ENCODE measurements at regions not wholly inside any gene's neighbourhood (a gene's known extent, or its start where the extent isn't known, plus 50 kb on each side); places are given as distances from the start of the nearest gene placed in this dataset.

DNA sequence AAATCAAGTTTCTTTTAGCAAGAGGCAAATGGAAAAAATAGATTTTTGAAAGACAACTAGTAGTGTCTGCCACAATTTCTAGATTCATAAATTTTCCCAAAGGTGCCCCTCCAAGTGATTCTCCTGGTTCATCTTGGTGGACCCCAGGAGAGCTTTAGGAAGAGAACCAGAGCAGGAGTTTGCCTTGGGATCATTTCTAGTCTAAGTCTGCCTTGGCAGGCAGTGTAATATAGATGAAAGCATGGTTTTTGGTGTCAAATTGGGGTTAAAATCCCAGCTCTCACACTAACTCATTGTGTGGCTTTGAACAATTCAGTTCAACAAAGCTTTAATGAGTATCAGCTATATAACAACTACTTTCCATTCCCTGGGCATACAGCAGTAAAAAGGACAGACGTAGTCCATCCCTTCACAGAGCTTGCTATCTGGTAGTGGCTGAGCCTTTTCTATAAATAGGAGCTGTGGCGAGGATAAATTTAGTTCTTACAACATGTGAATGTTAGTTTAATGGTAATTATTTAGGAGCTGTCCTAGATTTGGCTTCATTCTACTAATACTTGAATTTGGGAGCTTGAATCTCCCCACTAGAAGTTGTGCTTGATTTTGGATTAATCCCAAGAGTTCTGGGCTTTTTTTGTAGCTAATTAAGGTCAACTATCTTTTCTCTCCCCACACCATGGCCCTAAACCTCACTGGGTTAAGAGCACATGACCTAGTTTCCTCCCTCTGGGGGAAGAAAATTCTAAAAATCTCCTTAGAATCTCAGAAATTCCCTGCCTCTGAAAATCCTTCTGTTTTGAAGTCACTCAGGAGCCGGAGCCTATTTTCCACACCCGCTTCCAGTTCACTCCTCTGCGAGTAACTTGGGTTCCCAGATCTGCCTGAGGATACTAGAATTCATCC, 197.8 kb downstream of the PCSK1 start:
- ChIA-PET CTCF (no interaction called here), POLR2A (interaction anchor here (0.6 to 0.9 kb wide), 2 partner anchors 15 to 24 kb away, joined by 3 to 4 read pairs; no protein-coding TSS in a partner anchor)
- DNase-seq (ENCODE audit: unreplicated experiment): no peak
- no peak overlapping the region for H3K4me3 Mint-ChIP-seq (ENCODE audit: unreplicated experiment)
- no peaks in the 10 kb centered on the region for H3K27me3 Mint-ChIP-seq (ENCODE audit: insufficient read depth, unreplicated experiment)
- peaks cover 5% of the 10 kb centered on the region for H3K4me1 Mint-ChIP-seq (ENCODE audit: insufficient read depth, unreplicated experiment)
- no TSS peak for BruUV-seq (replicated peaks)
- no peak overlapping the region for H3K27ac Mint-ChIP-seq (ENCODE audit: low read depth, unreplicated experiment)
- H3K36me3 Mint-ChIP-seq (ENCODE audit: insufficient read depth, unreplicated experiment): no peaks in the 10 kb centered on the region
- H3K9me3 Mint-ChIP-seq (ENCODE audit: unreplicated experiment): peaks cover 9% of the 10 kb centered on the region
- TF ChIP-seq, protein P1, sequence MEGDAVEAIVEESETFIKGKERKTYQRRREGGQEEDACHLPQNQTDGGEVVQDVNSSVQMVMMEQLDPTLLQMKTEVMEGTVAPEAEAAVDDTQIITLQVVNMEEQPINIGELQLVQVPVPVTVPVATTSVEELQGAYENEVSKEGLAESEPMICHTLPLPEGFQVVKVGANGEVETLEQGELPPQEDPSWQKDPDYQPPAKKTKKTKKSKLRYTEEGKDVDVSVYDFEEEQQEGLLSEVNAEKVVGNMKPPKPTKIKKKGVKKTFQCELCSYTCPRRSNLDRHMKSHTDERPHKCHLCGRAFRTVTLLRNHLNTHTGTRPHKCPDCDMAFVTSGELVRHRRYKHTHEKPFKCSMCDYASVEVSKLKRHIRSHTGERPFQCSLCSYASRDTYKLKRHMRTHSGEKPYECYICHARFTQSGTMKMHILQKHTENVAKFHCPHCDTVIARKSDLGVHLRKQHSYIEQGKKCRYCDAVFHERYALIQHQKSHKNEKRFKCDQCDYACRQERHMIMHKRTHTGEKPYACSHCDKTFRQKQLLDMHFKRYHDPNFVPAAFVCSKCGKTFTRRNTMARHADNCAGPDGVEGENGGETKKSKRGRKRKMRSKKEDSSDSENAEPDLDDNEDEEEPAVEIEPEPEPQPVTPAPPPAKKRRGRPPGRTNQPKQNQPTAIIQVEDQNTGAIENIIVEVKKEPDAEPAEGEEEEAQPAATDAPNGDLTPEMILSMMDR (IDR thresholded peaks at IDR 0.05; ENCODE audit: unreplicated experiment): no peak
- intact Hi-C loops (cut with micrococcal nuclease): no loop called here

GRCh38 chr5:96232602-96233001, 200.4 kb downstream of the PCSK1 start:
- H3K36me3 Mint-ChIP-seq (ENCODE audit: insufficient read depth, unreplicated experiment): peaks cover 4% of the 10 kb centered on the region
- peaks cover 9% of the 10 kb centered on the region for H3K9me3 Mint-ChIP-seq (ENCODE audit: unreplicated experiment)
- H3K4me3 Mint-ChIP-seq (ENCODE audit: unreplicated experiment): no peak overlapping the region
- no peak for DNase-seq (ENCODE audit: unreplicated experiment)
- intact Hi-C loops (cut with micrococcal nuclease): no loop called here
- ChIA-PET CTCF (interaction anchor here (0.9 kb wide), 1 partner anchor 522 kb away, joined by 3 read pairs; no protein-coding TSS in a partner anchor), POLR2A (interaction anchor here (0.9 kb wide), 1 partner anchor 10 kb away, joined by 3 read pairs; no protein-coding TSS in a partner anchor)
- TF ChIP-seq, protein P1 (IDR thresholded peaks at IDR 0.05; ENCODE audit: unreplicated experiment): no peak
- no TSS peak for BruUV-seq (replicated peaks)
- no peaks in the 10 kb centered on the region for H3K27me3 Mint-ChIP-seq (ENCODE audit: insufficient read depth, unreplicated experiment)
- no peak overlapping the region for H3K27ac Mint-ChIP-seq (ENCODE audit: low read depth, unreplicated experiment)
- H3K4me1 Mint-ChIP-seq (ENCODE audit: insufficient read depth, unreplicated experiment): peaks cover 19% of the 10 kb centered on the region

- no peak for DNase-seq (ENCODE audit: unreplicated experiment)
- Mint-ChIP-seq H3K9me3 (ENCODE audit: unreplicated experiment) (peaks cover 9% of the 10 kb centered on the region), H3K27ac (ENCODE audit: low read depth, unreplicated experiment) (no peak overlapping the region), H3K4me1 (ENCODE audit: insufficient read depth, unreplicated experiment) (peaks cover 38% of the 10 kb centered on the region), H3K4me3 (ENCODE audit: unreplicated experiment) (no peak overlapping the region), H3K27me3 (ENCODE audit: insufficient read depth, unreplicated experiment) (no peaks in the 10 kb centered on the region), H3K36me3 (ENCODE audit: insufficient read depth, unreplicated experiment) (peaks cover 4% of the 10 kb centered on the region)
- CTCF ChIA-PET: interaction anchor here (0.6 to 0.7 kb wide), 3 partner anchors 9 to 88 kb away, joined by 3 to 4 read pairs (median 4); no protein-coding TSS in a partner anchor
- BruUV-seq (replicated peaks): no TSS peak
- TF ChIP-seq, protein P1 (IDR thresholded peaks at IDR 0.05; ENCODE audit: unreplicated experiment): no peak
- POLR2A ChIA-PET: interaction anchor here (0.8 to 1.6 kb wide), 4 partner anchors 14 to 270 kb away, joined by 3 to 9 read pairs (median 4); no protein-coding TSS in a partner anchor
- intact Hi-C loops (cut with micrococcal nuclease): loop anchor here (5.0 to 10.0 kb wide), 5 partner anchors 58 to 376 kb away; no protein-coding TSS in a partner anchor
Measured at GRCh38 chr5:96229188-96229587, 203.9 kb downstream of the PCSK1 start.

DNA sequence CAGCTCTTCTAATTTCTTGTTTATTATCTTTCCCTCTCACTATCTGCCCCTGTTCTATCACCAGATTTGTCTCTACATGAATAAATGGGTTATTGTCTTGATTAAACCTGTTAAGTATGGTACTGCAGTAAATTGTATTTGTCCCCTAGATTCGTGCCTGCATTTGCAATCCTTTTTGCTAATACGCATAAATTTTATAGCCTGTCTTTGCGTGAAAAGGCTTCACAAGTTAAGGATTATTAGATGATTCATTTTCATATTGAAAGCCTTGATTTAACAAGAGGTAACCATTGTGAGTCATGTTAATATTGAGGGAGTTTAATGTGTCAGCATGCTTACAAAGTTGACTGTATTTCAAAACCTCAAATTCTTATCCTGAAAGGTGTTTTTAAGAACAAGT, 204.6 kb downstream of the PCSK1 start:
- TF ChIP-seq, protein P1 (IDR thresholded peaks at IDR 0.05; ENCODE audit: unreplicated experiment): no peak
- H3K36me3 Mint-ChIP-seq (ENCODE audit: insufficient read depth, unreplicated experiment): peaks cover 4% of the 10 kb centered on the region
- peaks cover 9% of the 10 kb centered on the region for H3K9me3 Mint-ChIP-seq (ENCODE audit: unreplicated experiment)
- BruUV-seq (replicated peaks): no TSS peak
- intact Hi-C loops (cut with micrococcal nuclease): loop anchor here (5.0 to 10.0 kb wide), 5 partner anchors 59 to 376 kb away; no protein-coding TSS in a partner anchor
- ChIA-PET POLR2A (interaction anchor here (0.9 to 5.2 kb wide), 20 partner anchors 11 to 367 kb away, joined by 3 to 44 read pairs (median 6); partner anchors contain the start of gene ELL2), CTCF (interaction anchor here (0.6 to 2.0 kb wide), 7 partner anchors 26 to 267 kb away, joined by 3 to 7 read pairs (median 4); partner anchors contain the start of gene ELL2)
- H3K4me1 Mint-ChIP-seq (ENCODE audit: insufficient read depth, unreplicated experiment): peaks cover 38% of the 10 kb centered on the region
- peak overlapping the region; percentile 15 for H3K4me3 Mint-ChIP-seq (ENCODE audit: unreplicated experiment)
- peak; percentile 57 for DNase-seq (ENCODE audit: unreplicated experiment)
- peak overlapping the region; percentile 82 for H3K27ac Mint-ChIP-seq (ENCODE audit: low read depth, unreplicated experiment)
- no peaks in the 10 kb centered on the region for H3K27me3 Mint-ChIP-seq (ENCODE audit: insufficient read depth, unreplicated experiment)

Measured in MCF 10A (cell line).